HCT116 (cell line): ENCODE measurements at regions not wholly inside any gene's neighbourhood (a gene's known extent, or its start where the extent isn't known, plus 50 kb on each side); places are given as distances from the start of the nearest gene placed in this dataset.

Experiments
- ATAC-seq: fragments of 200-7000 bp; cut with Tn5 transposase; 2 replicates; pipeline ENCODE4 v1.9.1; 2020; ENCODE audit warnings: mild to moderate bottlenecking, moderate library complexity
- BruUV-seq: library from RNA; stranded (reverse); fragments of 400-500 nt; replicated peaks from 2 replicates; lab custom pipeline; 2021; lab: Mats Ljungman, UMichigan
- CTCF ChIA-PET: fragments of 300-600 bp; sonication (Branson Sonifier 250); formaldehyde crosslinking; loops from one replicate; lab custom pipeline; 2021; ENCODE audit warnings: antibody characterized with exemption; lab: Charles Lee
- POLR2A ChIA-PET: fragments of 300-600, 350-600 bp; sonication (Branson Sonifier 250); formaldehyde crosslinking; loops from one replicate; lab custom pipeline; 2021; ENCODE audit warnings: antibody characterized with exemption; lab: Charles Lee
- RAD21 ChIA-PET, 2 experiments: fragments of 300-600 bp; sonication (Branson Sonifier 250); formaldehyde crosslinking; loops; one replicate each; lab custom pipeline; 2023; ENCODE audit warnings: low total read pairs in 2 of 2; ENCODE audit not compliant: uncharacterized antibody in 2 of 2, unreplicated experiment in 2 of 2, low non-redundant PET in 1 of 2; lab: Charles Lee
- DNase-seq: peaks from one replicate; pipeline ENCODE4 v3.0.0-alpha.2; 2010; ENCODE audit warnings: low read depth, low spot score
- H2AFZ ChIP-seq: fragments of 200-600 bp; shearing (Covaris generic), sonication (generic); 2 replicates; pipeline ENCODE4 v1.6.1; 2017; ENCODE audit warnings: low read depth, mixed run types, mixed read lengths, antibody characterized with exemption, low read length; ENCODE audit not compliant: poor library complexity, severe bottlenecking
- H3K27ac ChIP-seq: 2 replicates; pipeline ENCODE4 v1.5.1; 2012; ENCODE audit warnings: low read depth, low read length
- H3K27me3 ChIP-seq: fragments of 200-600 bp; sonication (generic); 2 replicates; pipeline ENCODE4 v1.6.1; 2016; ENCODE audit warnings: mixed run types, low read length, mixed read lengths; ENCODE audit not compliant: insufficient read depth
- H3K36me3 ChIP-seq, 2 experiments: fragments of 200-500 bp in 1 of 2; fragments of 200-600 bp in 1 of 2; sonication (Bioruptor generic) in 1 of 2; sonication (generic) in 1 of 2; 2 replicates each; pipeline versions ENCODE4 v1.5.1 to v1.6.1; 2014 to 2016; ENCODE audit warnings: low read length in 2 of 2, inconsistent platforms in 1 of 2, mixed read lengths in 1 of 2, mixed run types in 1 of 2; ENCODE audit not compliant: insufficient read depth in 2 of 2, control insufficient read depth in 1 of 2
- H3K4me1 ChIP-seq, 2 experiments: fragments of 200-600 bp in 1 of 2; sonication (generic) in 1 of 2; 2 replicates each; pipeline versions ENCODE4 v1.5.1 to v1.6.1; 2012 to 2017; ENCODE audit warnings: low read length in 2 of 2, inconsistent platforms in 1 of 2, mild to moderate bottlenecking in 1 of 2, mixed read lengths in 1 of 2, mixed run types in 1 of 2, moderate library complexity in 1 of 2; ENCODE audit not compliant: insufficient read depth in 2 of 2, control insufficient read depth in 1 of 2
- H3K4me2 ChIP-seq: fragments of 200-600 bp; sonication (generic); 2 replicates; pipeline ENCODE4 v1.6.1; 2017; ENCODE audit warnings: mixed run types, low read length, mixed read lengths
- H3K4me3 ChIP-seq, 2 experiments: fragments of 200-600 bp in 1 of 2; sonication (generic) in 1 of 2; replicated peaks in 1 of 2; 2 replicates each; pipeline ENCODE4 v1.5.1; 2011 to 2016; ENCODE audit warnings: low read length in 2 of 2, control low read depth in 1 of 2, low read depth in 1 of 2, mild to moderate bottlenecking in 1 of 2, mixed read lengths in 1 of 2, mixed run types in 1 of 2
- H3K79me2 ChIP-seq: fragments of 200-600 bp; sonication (generic); 2 replicates; pipeline ENCODE4 v1.6.1; 2017; ENCODE audit warnings: mild to moderate bottlenecking, mixed run types, low read length, moderate library complexity, mixed read lengths; ENCODE audit not compliant: insufficient read depth
- H3K9ac ChIP-seq: fragments of 200-600 bp; sonication (generic); 2 replicates; pipeline ENCODE4 v1.6.1; 2016; ENCODE audit warnings: low read length, mixed read lengths
- H3K9me2 ChIP-seq: fragments of 200-600 bp; sonication (generic), shearing (Covaris generic); 2 replicates; pipeline ENCODE4 v1.6.1; 2017; ENCODE audit warnings: mixed run types, mild to moderate bottlenecking, moderate library complexity; ENCODE audit not compliant: insufficient read depth
- H3K9me3 ChIP-seq, 2 experiments: fragments of 200-500 bp in 1 of 2; fragments of 200-600 bp in 1 of 2; sonication (Bioruptor generic) in 1 of 2; sonication (generic) in 1 of 2; 2 replicates each; pipeline ENCODE4 v1.6.1; 2014 to 2017; ENCODE audit warnings: low read length in 2 of 2, mixed read lengths in 2 of 2, inconsistent platforms in 1 of 2, low read depth in 1 of 2, mild to moderate bottlenecking in 1 of 2, mixed run types in 1 of 2, moderate library complexity in 1 of 2; ENCODE audit not compliant: control insufficient read depth in 1 of 2, insufficient read depth in 1 of 2
- H4K20me1 ChIP-seq: fragments of 200-600 bp; sonication (generic), shearing (Covaris generic); 2 replicates; pipeline ENCODE4 v1.6.1; 2017; ENCODE audit warnings: mixed run types, mild to moderate bottlenecking, moderate library complexity; ENCODE audit not compliant: insufficient read depth
- EGR1 ChIP-seq: IDR thresholded peaks from 2 replicates; pipeline ENCODE4 v1.6.1; 2012; ENCODE audit warnings: low read depth
- ELF1 ChIP-seq: IDR thresholded peaks from 2 replicates; pipeline ENCODE4 v1.6.1; 2012; ENCODE audit warnings: low read depth, borderline replicate concordance
- EZH2phosphoT487 ChIP-seq: fragments of 200-600 bp; IDR thresholded peaks from 2 replicates; pipeline ENCODE4 v1.6.1; 2018; ENCODE audit warnings: antibody characterized with exemption, borderline replicate concordance
- FOSL1 ChIP-seq: IDR thresholded peaks from 2 replicates; pipeline ENCODE4 v1.6.1; 2012; ENCODE audit warnings: low read depth
- POLR2A ChIP-seq: IDR thresholded peaks from 2 replicates; pipeline ENCODE4 v1.7.0; 2011; ENCODE audit warnings: borderline replicate concordance; ENCODE audit not compliant: insufficient read depth, insufficient read length; ENCODE audit errors: extremely low read depth
- RAD21 ChIP-seq: IDR thresholded peaks from 2 replicates; pipeline ENCODE4 v1.6.1; 2012; ENCODE audit warnings: low read depth, mild to moderate bottlenecking
- TCF7L2 ChIP-seq: IDR thresholded peaks from 2 replicates; pipeline ENCODE4 v1.7.0; 2011; ENCODE audit warnings: borderline replicate concordance, inconsistent platforms; ENCODE audit not compliant: insufficient read depth, insufficient read length; ENCODE audit errors: extremely low read depth
- ZNF274 ChIP-seq: fragments of 200-500 bp; sonication (Bioruptor generic); IDR thresholded peaks from 2 replicates; pipeline ENCODE4 v1.6.1; 2014; ENCODE audit warnings: mild to moderate bottlenecking, low read depth, low read length, inconsistent platforms
- intact Hi-C: fragments of 100-400 bp; cut with micrococcal nuclease; formaldehyde crosslinking; loops from 2 replicates; pipeline ENCODE4 v1.10.0; 2022

DNA sequence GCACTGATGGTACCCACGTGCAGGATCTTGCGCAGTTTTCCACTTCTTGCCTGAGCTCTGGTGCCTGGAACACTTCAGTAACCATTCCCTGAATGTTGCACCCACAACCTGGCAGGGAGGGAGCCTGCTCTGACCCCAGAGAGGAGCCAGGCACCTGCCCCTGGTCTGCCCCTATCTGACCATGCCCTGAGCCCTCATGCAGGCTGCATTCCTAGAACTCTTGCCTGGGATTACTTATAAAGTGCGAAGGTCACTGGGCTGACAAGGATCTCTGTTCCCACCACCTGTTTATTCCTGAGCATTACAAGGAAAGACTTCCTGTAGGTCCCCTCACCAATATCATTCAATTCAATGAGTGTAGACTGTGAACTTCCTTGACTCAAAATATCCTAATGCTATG is 191.9 kb upstream of the FMN2 start:
- CTCF ChIA-PET = no interaction called here
- DNase-seq = no peak
- no peaks in the 10 kb centered on the region for H3K4me1 ChIP-seq
- H3K9ac ChIP-seq = no peak overlapping the region
- H3K27me3 ChIP-seq = no peaks in the 10 kb centered on the region
- no peak overlapping the region for H3K4me3 ChIP-seq
- RAD21 ChIA-PET = no interaction called here
- intact Hi-C loops = loop anchor here (5.0 kb wide), 2 partner anchors 492 to 1647 kb away; no protein-coding TSS in a partner anchor
- no peak overlapping the region for H3K4me2 ChIP-seq
- POLR2A ChIA-PET = no interaction called here
- BruUV-seq = no TSS peak
- H3K36me3 ChIP-seq = no peaks in the 10 kb centered on the region
- no peak for TF ChIP-seq POLR2A
- peaks cover 0 to 8% of the 10 kb centered on the region in 2 experiments; a peak in 2 of 4 replicates for H3K9me3 ChIP-seq
- no peak for ATAC-seq
- H3K79me2 ChIP-seq = no peaks in the 10 kb centered on the region
- no peaks in the 10 kb centered on the region for H3K9me2 ChIP-seq
- no peak overlapping the region for H3K27ac ChIP-seq
- H2AFZ ChIP-seq = no peak overlapping the region
- no peaks in the 10 kb centered on the region for H4K20me1 ChIP-seq

DNA sequence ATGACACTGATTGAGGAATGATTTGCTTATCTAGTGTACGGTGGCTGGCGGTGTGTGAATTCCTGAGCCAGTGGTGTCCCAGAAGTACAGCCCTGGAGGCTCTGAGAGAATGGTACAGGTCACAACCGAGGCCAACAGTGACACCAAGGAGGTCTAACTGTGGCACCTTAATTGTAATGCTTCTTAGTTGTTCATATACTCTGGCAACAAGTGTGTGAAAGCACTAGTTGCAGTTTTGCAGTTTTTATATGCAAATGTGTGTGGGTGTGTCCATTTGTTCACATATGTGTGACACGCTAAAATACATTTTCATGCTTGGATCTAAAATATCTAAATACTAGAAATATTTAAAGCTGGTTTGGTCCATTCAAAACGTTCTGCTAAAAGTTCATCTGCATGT is 185.3 kb upstream of the FMN2 start:
- Histone ChIP-seq H3K4me1 (no peaks in the 10 kb centered on the region), H3K27me3 (no peaks in the 10 kb centered on the region), H4K20me1 (no peaks in the 10 kb centered on the region), H3K9me2 (no peaks in the 10 kb centered on the region), H3K4me3 (no peak overlapping the region)
- no peak for DNase-seq
- no TSS peak for BruUV-seq
- POLR2A ChIA-PET = no interaction called here
- intact Hi-C loops = no loop called here
- TF ChIP-seq ELF1 (no peak), FOSL1 (no peak), EZH2phosphoT487 (no peak), ZNF274 (no peak), EGR1 (no peak), RAD21 (no peak), TCF7L2 (no peak)
- TF ChIP-seq, all 23 proteins: peak for 0
- no peaks in the 10 kb centered on the region for H3K36me3 ChIP-seq
- ATAC-seq = no peak
- no peak overlapping the region for H3K4me2 ChIP-seq
- ChIA-PET RAD21 (no interaction called here), CTCF (no interaction called here)
- no peaks in the 10 kb centered on the region for H3K79me2 ChIP-seq
- no peak overlapping the region for H3K27ac ChIP-seq
- H3K9me3 ChIP-seq = peaks cover 4 to 8% of the 10 kb centered on the region in 2 experiments; a peak in 2 of 4 replicates
- H2AFZ ChIP-seq = no peak overlapping the region
- H3K9ac ChIP-seq = no peak overlapping the region
